ENCODE measurements at regions not wholly inside any gene's neighbourhood (a gene's known extent, or its start where the extent isn't known, plus 50 kb on each side); places are given as distances from the start of the nearest gene placed in this dataset.
A peak's percentile ranks its signal among the peaks of the same experiment; 100 is the strongest.

- Mint-ChIP-seq H3K27me3 (ENCODE audit: low read depth) (peaks cover 19% of the 10 kb centered on the region), H3K27ac (peak overlapping the region; percentile 76; the same call in 1 of the 2 replicates), H3K4me1 (peaks cover 37% of the 10 kb centered on the region), H3K9me3 (peaks cover 10% of the 10 kb centered on the region), H3K4me3 (peak overlapping the region; percentile 75), H3K36me3 (0 out of 2 replicates have a peak, but pooled peaks cover 2% of the 10 kb centered on the region)
- CTCF ChIA-PET: interaction anchor here (0.6 to 6.5 kb wide), 60 partner anchors 8 to 646 kb away, joined by 3 to 128 read pairs (median 4); partner anchors contain the start of gene UBL3
- DNase-seq (ENCODE audit: low spot score): peak; percentile 96
- POLR2A ChIA-PET: interaction anchor here (0.5 to 1.6 kb wide), 2 partner anchors 190 to 361 kb away, joined by 3 to 4 read pairs; no protein-coding TSS in a partner anchor
- peak; percentile 82 for ATAC-seq
- TF ChIP-seq NFYB (CRISPR knock-in tag; conservative IDR thresholded peaks at IDR 0.05; ENCODE audit: low read depth) (no peak), TEAD1 (CRISPR knock-in tag; IDR thresholded peaks at IDR 0.05) (0 out of 2 replicates have a peak, but pooled peaks have one; percentile 47), E2F1 (CRISPR knock-in tag; IDR thresholded peaks at IDR 0.05) (no peak), HMGXB4 (CRISPR knock-in tag; IDR thresholded peaks at IDR 0.05) (peak; percentile 87), MAX (CRISPR knock-in tag; IDR thresholded peaks at IDR 0.05) (peak; percentile 66; the same call in 1 of the 2 replicates), CBFB (CRISPR knock-in tag; IDR thresholded peaks at IDR 0.05; ENCODE audit: low read depth) (no peak), FOXK1 (CRISPR knock-in tag; IDR thresholded peaks at IDR 0.05) (peak; percentile 82), E2F5 (CRISPR knock-in tag; IDR thresholded peaks at IDR 0.05) (peak; percentile 62), MLX (CRISPR knock-in tag; IDR thresholded peaks at IDR 0.05) (no peak), KAT7 (CRISPR knock-in tag; IDR thresholded peaks at IDR 0.05; ENCODE audit: borderline replicate concordance) (peak; percentile 57; the same call in 1 of the 2 replicates), USF1 (CRISPR knock-in tag; IDR thresholded peaks at IDR 0.05) (no peak), TP53 (CRISPR knock-in tag; IDR thresholded peaks at IDR 0.05) (0 out of 2 replicates have a peak, but pooled peaks have one; percentile 44), MXD4 (CRISPR knock-in tag; IDR thresholded peaks at IDR 0.05; ENCODE audit: borderline replicate concordance) (no peak), CTCF (IDR thresholded peaks at IDR 0.05) (peak; percentile 67), IRF2 (CRISPR knock-in tag; IDR thresholded peaks at IDR 0.05; ENCODE audit: borderline replicate concordance, low read depth) (no peak), ZMAT4 (CRISPR knock-in tag; IDR thresholded peaks at IDR 0.05) (no peak), FOXP4 (CRISPR knock-in tag; IDR thresholded peaks at IDR 0.05) (peak; percentile 83), ZNF121 (CRISPR knock-in tag; IDR thresholded peaks at IDR 0.05) (peak; percentile 40; the same call in 1 of the 2 replicates), SMAD4 (CRISPR knock-in tag; IDR thresholded peaks at IDR 0.05) (no peak), ZNF281 (CRISPR knock-in tag; IDR thresholded peaks at IDR 0.05) (no peak), USF2 (CRISPR knock-in tag; IDR thresholded peaks at IDR 0.05) (peak; percentile 44), ETV6 (CRISPR knock-in tag; IDR thresholded peaks at IDR 0.05) (peak; percentile 55; the same call in 1 of the 2 replicates)
Observed at GRCh38 chr13:30114571-30115256, 192.6 kb downstream of the KATNAL1 start.
